Fibroblast of skin of abdomen (primary cell): ENCODE measurements at regions not wholly inside any gene's neighbourhood (a gene's known extent, or its start where the extent isn't known, plus 50 kb on each side); places are given as distances from the start of the nearest gene placed in this dataset.

Experiments used
- DNase-seq: peaks from one replicate; pipeline ENCODE4 v3.0.0-alpha.2; 2013

DNA sequence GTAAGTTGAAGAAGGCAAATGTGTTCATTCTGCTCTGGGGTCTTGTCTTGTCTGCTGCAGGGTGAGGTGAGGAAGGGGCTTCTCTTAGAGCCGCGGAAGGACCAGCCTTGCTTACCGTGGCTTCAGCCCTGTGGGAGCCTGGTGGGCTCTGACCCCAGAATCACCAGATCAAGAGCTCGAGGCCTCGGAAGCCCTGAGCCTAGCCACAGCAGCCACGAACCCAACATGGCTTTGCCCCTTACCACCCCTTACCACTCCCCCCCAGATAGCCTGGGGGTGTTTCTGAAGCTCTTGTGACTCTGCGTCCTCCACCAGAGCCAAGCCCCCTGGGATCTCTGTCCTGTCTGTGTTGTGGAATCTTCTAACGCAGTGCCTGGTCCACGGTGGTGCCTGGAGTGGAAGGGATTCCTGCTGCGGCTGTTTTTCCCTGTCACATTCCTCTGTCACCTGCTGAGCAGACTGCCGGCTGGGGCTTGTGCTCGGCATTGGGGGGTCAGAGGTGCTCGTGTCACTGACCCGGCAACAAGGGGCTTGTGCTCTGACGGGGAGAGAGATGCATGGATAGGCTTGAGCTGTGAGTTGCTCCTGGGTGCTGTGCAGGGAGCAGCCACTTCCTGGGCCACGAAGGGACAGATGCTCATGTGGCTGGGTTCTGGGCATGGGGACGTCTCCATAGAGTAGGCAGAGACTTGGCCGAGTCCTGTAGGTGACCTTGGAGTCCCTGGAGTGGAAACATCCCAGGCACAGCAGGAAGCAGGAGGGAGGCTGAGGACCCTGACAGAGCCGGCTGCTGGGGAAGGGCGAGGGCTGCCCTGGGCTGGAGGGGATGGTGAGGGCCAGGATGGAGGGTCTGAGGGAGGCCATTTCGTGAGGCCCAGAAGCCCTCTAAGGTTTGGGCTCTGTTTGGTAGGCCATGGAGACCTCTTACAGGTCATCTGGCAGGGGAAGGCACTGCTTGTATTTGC lies 316.0 kb downstream of the QKI start:
- no peak for DNase-seq

DNA sequence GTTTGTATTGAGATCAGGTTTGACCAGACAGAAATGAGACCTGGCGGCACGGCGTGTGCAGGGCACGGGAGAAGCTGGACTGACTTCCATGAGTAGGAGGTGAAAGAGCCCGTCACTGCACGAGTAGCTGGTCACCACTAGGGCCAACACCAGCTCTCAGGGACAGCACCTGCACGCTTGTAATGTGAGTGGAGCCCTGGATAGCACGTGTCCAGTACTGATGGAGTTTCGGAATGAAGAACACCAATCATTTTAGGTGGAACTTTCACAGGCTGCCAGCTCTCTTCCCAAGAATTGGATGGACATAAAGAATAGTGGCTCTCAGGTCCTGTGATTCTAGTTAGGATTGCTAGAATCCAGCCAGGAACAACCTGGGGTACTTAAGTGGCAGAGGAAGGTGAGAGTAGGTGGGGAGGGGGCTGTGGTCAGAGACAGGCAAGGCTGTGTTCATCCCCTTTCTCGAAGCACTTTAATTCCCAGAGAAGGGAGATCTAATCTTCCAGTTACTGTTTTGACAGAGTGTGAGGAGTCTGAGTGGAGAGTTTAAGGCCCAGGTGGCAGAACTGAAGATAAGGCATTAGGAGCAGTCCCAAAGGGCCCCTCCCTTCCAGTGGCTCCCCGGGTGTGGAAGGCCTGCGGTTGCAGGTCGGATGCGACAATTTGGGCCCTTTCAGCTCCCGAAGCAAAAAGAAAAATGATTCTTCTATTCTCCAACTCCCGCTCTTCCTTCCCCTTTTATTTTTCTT lies 314.8 kb downstream of the QKI start:
- DNase-seq = no peak

DNA sequence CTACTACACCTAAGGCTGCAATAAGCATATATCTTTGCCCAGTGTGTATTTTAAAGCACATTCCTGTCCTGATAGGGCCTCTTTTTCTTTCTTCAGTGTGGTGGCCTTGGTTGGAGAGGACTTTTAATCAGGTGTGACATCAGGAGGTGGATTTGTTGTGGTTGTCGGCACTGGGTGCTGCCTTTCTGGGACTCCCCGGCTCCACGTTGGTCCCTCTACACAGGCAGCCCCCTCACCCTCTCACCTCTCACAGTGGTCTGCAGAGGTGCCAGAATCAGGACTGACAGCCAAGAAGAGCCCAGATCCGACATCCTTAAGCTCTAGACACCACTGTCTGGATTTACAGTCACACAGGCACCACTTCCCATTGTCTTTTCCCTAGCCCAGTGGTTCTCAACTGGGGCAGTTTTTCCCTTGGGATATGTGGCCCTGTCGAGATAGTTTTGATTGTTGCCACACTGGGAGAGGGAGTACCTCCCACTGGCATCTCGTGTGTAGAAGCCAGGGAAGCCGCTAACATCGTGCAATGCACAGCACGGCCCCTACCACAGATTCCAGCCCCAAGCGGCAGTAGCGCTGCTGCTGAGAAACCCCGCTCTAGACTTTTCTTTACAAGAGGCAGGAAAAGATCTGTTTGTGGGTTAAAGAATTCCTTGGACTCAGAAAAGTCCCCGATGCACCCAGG lies 314.1 kb downstream of the QKI start:
- no peak for DNase-seq

DNA sequence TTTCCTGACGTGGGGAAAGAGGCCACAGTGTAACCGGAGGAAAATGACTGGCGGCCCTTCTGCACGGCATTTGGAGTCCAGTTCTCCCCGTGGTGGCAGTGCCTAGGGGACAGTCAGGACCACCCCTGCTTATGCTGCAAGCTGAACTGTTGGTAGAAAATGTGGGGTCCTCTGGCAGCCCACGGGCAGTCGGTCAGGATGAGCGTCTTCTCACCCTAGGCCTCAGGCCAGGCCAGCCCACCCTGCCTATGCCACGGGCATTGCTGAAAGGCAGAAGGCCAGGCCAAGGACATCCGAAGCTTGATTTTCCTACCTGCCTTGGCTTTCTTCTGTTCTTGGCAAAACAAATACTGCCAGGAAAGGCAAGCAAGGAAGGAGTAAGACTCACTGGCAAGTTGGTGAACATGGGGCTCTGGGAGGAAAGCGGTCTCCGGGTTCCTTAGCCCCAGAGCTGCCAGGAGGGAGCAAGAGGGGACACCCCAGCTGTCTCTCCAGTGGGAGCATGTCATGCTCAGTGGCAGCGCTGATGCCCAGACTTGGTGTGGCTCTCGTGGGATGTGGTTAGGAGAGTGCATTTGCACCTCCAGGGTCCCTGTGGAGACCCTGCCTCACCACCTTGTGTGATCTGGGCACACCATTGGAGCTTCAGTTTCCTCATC lies 311.6 kb downstream of the QKI start:
- no peak for DNase-seq

DNA sequence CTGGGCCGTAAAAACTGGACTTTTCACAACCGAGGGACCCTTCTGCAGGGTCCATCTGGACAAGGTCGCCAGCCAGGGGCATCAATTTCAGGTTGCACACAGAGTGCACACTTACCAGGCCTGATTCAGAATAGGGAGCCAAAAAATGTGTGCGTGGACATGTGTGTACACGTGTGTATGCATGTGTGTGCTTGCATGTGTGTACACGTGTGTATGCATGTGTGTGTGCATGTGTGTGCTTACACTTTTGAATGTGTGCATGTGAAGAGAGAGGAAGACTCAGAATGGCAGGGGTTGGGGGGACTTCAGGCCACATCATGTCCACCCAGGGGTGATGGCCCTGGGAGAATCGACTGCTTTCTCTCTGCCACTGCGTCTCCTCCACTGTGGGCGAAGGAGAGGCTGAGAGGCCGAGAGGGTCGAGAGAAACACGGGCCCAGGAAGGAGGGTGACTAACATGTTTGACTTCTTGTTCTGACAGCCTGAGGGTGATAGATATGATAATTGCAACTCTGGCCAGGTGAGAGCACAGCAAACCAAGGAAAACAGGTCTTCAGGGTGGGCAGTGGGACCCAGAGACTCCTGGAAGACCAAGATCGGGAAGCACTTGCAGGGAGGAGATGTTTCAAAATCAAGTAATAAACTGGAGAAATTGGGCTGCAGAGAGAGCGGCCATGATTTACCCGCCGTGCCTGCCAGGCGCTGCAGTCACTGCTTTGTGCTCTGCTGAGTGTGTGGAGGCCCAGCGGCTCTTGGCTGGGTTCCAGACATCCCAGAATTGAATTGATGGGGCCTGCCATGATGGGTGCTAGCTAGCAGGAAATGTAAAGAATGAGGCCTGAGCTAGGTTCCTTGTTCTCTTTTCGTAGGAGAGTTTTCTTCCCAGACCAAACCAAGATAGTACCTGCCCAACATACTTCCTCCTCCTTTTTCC lies 310.8 kb downstream of the QKI start:
- DNase-seq = no peak

DNA sequence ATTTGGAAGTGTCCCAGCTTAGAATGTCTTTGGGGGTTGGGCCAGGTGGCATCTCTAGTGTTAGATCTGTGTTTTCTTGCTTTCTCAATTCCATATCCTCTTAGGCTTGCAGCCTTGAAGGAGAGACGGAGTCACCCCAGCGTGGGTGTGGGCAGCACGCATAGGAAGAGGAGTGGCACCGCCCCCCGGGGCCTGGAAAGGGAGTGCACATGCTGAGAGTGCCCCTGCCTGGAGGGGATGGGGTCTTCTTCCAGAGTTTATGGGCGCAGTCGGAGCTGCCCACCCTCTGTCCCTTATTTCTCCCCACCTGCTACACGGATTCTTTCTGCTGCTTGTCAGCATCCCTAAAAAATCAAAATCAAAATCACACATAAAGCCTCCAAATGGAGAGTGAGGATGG lies 309.7 kb downstream of the QKI start:
- DNase-seq = no peak

DNA sequence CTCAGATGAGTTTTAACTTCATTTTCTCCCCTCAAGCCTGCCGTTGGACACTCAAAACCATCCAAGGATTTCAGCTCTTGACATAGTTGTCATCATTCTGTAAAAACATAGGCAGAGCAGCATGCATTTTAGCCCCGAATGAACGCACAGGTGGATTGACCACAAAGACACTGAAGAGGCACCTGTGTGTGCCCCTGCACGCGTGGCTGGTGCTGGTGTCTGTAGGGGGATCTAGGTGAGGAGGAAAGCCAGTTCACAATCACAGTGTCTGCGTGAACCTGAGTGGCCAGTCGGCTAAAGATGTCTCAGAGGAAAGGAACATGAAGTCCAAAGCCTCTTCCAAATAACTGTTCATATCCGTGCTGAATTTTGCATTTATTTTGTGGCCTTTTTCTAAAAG lies 309.2 kb downstream of the QKI start:
- no peak for DNase-seq

DNA sequence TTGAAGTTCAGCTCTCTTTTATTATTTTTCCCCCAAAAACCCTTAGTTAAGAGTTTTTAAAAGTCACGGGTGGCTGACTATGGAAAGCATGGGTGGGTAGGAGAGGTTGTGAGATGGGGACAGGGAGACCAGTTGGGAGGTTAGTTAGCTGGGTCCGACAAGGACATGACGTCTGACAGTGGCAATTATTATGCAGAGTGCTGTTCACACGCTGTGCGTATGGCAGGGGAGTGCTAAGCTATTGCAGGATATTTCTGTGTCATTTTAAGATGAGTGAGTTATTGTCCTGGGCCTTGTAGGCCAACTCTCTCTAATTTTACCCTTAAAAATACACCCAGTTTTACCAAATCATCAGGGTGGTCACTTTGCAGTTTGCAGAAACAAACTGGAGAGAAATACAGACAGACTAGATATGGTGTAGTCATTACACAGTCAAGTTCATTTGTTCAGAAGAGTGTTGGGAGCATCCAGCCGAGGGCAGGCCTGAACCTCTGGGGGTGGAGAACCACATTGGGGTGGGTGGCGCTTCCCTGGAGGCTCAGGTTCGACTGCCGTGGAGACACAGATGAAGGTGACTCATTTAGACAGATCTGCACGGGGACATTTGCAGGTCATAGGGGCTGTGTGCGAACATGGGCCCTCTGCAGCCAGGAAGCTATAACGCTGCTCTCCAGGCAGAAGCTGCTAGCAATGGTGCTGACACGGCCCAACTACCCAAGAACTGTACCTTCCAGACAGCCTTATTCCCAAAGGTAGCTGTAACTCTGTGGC lies 307.6 kb downstream of the QKI start:
- no peak for DNase-seq

DNA sequence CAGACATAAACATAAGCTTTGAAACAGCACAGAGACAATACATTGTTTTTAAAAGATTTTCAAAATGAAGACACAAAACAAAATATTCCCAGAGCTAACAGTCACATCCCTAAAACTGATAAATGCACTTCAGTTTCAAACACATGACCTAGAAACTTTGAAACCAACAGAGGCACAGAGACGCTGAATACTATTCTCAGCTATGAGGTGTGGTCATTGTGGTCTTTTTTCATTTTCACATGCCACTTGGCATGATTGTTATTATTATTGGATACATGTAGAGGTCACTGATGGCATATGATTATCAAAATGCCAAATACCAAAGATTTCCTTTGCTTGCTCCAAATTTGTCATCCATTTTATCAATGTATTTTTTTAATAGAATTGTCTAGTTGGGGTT lies 306.9 kb downstream of the QKI start:
- DNase-seq = no peak

DNA sequence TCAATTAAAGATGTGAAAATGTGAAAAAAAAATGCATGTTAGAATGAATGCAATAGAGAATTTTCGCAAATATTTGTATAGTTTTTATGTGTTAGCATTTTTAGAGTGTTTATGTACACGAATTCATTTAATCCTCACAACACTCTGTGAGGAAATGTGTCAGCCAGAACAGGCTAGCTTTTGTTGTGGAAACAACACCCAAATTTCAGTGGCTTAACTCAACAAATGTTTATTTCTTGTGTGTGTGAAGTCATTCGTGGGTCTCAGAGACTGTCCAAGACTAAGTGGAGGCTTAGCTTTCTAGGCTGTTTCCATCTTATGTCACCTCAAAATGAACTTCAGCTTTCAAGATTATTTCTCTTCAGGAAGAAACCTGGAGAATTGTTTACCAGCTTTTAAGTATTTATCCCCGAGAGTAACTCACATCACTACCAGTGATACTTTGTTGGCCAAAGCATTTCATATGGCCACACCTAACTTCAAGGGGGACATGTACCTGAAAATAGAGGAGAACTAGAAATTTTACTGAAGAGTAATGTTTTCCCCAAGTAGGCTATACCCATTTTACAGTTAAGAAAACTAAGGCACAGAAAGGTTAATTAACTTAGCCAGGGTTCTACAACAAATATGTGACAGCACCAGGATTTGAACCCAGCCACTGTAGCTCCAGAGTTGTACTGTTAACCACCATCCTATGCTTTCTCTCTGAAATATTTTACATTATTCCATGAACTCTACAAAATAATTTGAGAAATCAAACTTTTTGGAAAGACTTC lies 306.1 kb downstream of the QKI start:
- no peak for DNase-seq

DNA sequence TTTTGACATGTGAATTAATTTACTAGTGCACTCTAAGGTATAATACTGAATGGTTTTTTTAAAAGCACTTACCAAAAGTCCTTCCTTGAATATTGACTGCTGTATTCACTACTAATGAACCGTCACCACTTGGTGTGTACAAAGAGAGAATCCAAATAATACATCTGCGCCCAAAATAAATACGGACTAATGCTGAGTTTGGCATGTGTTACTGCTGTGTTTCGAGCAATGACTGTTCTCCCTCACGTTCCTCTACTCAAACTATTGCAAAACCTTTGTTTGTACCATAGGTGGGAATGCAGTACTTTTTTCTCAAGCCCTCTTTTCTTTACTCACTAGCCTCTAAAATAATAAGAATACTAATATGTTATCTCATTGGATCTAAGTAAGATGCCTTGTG lies 305.5 kb downstream of the QKI start:
- no peak for DNase-seq

DNA sequence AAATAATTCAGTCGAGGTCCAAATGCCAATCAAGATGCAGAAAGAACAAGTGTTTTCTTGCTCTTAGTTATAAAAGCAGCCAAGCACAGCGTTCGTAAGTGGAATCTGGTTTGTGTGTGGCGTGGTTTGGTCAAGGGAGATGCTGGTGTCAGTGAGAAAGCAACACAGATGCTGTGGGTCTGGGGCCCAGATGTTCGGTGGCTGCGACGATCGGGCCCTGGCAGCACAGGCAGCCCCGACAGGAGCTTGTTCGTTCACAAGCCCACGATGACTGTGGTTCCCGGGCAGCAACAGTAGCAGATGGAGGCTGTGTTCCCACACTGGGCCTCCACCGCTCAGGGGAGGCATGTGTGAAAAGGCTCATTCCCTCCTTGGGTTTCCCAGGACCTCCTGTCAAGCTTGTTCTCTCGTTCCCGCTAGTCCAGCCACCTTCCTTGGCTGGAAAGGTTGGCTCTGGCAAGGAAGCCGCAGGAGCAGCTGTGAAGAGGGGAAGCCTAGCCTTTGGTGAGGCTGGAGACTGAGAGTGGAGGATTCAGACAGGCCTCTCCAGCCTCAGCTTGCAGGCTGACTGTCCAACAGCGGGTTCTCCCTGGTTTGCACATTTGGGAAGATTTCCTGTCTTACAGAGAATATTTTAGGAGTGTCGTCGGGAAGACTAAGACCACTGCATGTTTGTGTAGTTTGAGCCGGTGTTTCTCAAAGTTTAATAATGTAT lies 304.7 kb downstream of the QKI start:
- no peak for DNase-seq

DNA sequence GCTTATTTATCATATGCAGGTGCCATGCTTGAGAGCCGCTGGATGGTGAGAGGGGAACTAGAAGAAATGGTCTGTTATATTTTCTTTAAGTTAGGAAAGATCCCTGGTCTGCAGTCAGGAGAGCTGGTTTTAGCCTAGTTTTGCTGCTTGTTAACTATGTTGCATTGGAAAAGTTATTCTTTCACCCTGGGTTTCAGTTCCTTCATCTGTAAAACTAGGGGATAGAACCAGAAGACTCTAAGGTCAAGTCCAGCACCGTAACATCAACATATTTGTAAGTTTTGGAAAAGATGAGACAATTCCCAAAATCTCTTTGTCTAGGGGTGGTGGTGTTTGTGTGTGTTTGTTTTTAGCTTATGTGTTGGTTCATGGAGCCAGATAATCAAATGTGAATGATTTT lies 304.0 kb downstream of the QKI start:
- no peak for DNase-seq

DNA sequence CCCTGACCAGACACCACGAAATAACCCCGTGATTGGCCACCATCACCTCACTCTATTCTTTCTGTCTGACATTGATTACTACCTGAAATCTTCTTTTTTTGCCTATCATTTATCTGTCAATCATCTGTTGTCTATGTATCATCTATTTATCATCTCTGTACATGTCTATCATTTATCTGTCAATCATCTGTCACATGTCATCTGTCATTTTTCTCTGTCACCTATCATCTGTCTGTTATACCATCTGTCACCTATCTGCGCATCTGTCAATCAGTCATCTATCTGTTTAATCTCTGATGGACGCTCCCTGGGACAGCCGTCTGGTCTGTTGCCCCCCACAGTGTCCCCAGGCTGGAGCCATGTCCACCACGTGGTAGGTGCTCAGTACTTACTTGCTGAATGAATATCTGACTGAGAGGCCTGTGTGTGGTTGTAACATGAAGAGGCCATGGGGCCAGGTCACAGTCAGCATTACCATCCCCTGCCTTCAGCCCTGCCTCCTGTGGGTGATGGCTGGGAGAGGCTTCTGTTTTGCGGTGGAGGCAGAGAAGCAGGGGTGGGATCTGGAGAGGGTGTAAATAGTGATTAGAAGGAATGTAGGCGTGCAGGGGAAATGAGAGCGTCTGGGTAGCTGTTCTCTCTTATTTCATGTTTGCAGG lies 302.7 kb downstream of the QKI start:
- no peak for DNase-seq

DNA sequence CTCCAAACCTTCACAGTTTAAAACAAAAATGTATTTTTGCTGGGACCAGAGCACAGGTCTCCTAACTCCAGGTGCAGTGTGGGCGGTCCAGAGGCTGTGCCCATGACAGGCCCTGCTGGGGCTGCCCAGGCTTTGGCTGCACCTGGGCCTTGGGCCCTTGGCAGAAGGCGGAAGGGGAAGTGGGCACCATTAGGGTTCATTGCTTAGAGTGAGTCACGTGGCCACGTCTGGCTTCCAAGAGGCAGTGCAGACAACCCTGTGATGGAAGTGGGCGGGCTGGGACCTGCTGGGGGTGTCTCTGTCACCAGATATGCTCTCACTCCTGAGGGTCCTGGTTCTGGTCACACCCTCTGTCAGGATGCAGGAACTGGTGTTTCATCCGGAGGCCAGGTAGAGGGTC lies 302.2 kb downstream of the QKI start:
- DNase-seq = no peak

DNA sequence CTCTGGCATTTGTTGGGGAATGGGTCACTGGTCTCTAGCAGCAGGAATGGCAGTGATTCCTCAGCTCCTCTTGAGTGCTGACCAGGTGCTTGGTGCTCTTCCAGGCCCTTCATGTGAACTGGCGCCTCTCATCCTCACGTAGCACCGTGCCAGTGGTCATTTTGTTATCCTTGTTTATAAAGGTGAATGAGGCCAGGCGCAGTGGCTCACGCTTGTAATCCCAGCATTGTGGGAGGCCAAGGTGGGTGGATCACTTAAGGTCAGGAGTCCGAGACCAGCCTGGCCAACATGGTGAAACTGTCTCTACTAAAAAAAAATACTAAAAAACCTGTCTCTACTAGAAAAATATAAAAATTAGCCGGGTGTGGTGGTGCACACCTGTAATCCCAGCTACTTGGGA lies 301.3 kb downstream of the QKI start:
- no peak for DNase-seq

DNA sequence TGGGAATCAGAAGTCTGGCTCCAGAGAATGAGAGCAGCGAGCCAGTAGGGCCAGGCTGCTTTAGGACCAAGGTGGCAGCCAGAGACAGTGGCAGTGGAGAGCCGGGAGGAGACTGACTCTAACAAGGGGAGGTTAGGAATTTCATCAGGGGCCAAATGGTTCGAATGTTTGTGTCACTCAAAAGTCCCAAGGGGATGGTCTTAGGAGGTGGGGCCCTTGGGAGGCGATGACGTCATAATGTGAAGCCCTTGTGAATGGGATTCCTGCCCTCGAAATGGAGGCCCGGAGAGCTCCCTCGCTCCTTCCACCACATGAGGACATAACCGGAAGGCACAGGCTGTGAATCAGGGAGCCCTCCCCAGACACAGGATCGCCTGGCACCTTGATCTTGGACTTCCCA lies 299.7 kb downstream of the QKI start:
- no peak for DNase-seq

DNA sequence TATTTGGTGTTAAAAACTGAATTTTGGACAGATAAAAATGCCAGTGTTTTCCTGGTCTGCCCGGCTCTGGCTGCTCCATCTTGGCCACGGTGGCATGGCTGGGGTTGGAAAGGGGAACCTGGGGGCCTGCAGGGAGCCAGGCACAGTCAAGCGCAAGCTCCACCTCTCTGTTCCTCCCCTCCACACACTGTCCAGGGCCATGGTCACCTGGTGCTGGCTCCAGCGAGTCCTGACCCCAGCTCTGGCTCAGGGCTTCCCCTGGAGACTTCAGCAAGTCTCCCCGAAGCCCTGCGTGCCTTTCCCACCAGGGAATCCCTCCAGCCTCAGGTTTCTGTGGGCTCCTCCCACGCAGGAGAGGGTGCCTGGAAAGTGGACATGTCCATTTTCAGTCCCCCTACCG lies 298.5 kb downstream of the QKI start:
- no peak for DNase-seq

DNA sequence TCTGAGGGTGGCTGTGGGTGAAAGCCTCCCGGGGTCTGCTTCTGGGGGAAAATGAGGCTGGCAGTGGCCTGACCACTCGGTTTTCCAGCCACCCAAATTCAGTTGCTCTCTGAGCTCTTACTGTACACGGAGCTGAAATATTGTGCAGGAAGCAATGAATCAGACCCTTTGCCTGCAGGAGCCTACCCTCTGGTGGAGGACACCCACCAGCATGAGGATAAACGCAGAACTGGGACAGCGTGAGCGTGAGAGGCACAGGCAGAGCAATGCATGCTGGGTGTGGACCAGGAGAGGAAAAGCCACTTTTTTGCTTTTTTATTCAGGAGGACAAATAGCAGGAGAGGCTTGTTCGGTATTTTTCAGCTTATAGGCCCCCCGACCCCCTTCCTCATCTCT lies 298.0 kb downstream of the QKI start:
- no peak for DNase-seq
